K562 (cell line): ENCODE measurements at regions not wholly inside any gene's neighbourhood (a gene's known extent, or its start where the extent isn't known, plus 50 kb on each side); places are given as distances from the start of the nearest gene placed in this dataset.

Source experiments
- ATAC-seq: fragments of 200-7000 bp; cut with Tn5 transposase; 3 replicates; pipeline ENCODE4 v1.9.1; 2020; ENCODE audit warnings: moderate library complexity
- BruUV-seq: library from RNA; stranded (reverse); fragments of 400-500 nt; replicated peaks from 2 replicates; lab custom pipeline; 2021; lab: Mats Ljungman, UMichigan
- CTCF ChIA-PET: fragments of 300-600 bp; formaldehyde crosslinking; extraction: SDS; loops from one replicate; lab custom pipeline; 2021; ENCODE audit warnings: low intra/inter-chr PET ratio; lab: Yijun Ruan, JAX
- POLR2A ChIA-PET: fragments of 300-600, 350-650 bp; sonication (Branson Sonifier 250); formaldehyde crosslinking; extraction: SDS; loops from one replicate; lab custom pipeline; 2021; ENCODE audit warnings: antibody characterized with exemption, inconsistent platforms; lab: Yijun Ruan, JAX
- DNase-seq, 4 experiments: peaks; one replicate each; pipeline versions ENCODE4 v3.0.0 to v3.0.0-alpha.2; 2011 to 2018; ENCODE audit warnings: low spot score in 3 of 4, mixed read lengths in 3 of 4; ENCODE audit errors: extremely low read depth in 1 of 4
- FAIRE-seq: peaks from 2 replicates; lab custom pipeline; 2011; peaks lifted over from hg19 to GRCh38; lab: Jason Lieb, UNC
- H2AFZ ChIP-seq: 2 replicates; pipeline ENCODE4 v1.6.0; 2011; ENCODE audit warnings: low read depth, low read length, control low read depth, inconsistent platforms
- H3K27ac ChIP-seq: fragments of 200-600 bp; 3 replicates; pipeline ENCODE4 v1.8.0; 2011; ENCODE audit warnings: low read depth, mild to moderate bottlenecking, control low read depth, inconsistent platforms, low read length, moderate library complexity, mixed read lengths; ENCODE audit errors: extremely low read depth
- H3K27me3 ChIP-seq, 2 experiments: fragments of 300-600 bp in 1 of 2; 2 replicates in 1 of 2; 3 replicates in 1 of 2; pipeline versions ENCODE4 v1.6.0 to v1.8.0; 2011; ENCODE audit warnings: inconsistent platforms in 2 of 2, low read length in 2 of 2, mild to moderate bottlenecking in 1 of 2, mixed read lengths in 1 of 2, moderate library complexity in 1 of 2; ENCODE audit not compliant: control insufficient read depth in 2 of 2, insufficient read depth in 2 of 2
- H3K36me3 ChIP-seq: fragments of 300-600 bp; 3 replicates; pipeline ENCODE4 v1.8.0; 2011; ENCODE audit warnings: mild to moderate bottlenecking, low read length, inconsistent platforms; ENCODE audit not compliant: control insufficient read depth, insufficient read depth
- H3K4me1 ChIP-seq, 2 experiments: fragments of 200-600 bp in 1 of 2; replicated peaks in 1 of 2; 2 replicates in 1 of 2; 3 replicates in 1 of 2; pipeline versions ENCODE4 v1.5.1 to v1.8.0; 2011; ENCODE audit warnings: inconsistent platforms in 2 of 2, low read length in 2 of 2, mild to moderate bottlenecking in 1 of 2, mixed read lengths in 1 of 2, moderate library complexity in 1 of 2; ENCODE audit not compliant: control insufficient read depth in 2 of 2, insufficient read depth in 2 of 2
- H3K4me2 ChIP-seq: 2 replicates; pipeline ENCODE4 v1.6.1; 2011; ENCODE audit warnings: low read length, control low read depth, inconsistent platforms, mixed read lengths; ENCODE audit not compliant: insufficient read depth
- H3K4me3 ChIP-seq: fragments of 200-600 bp; sonication (generic), shearing (Covaris generic); 2 replicates; pipeline ENCODE4 v1.5.1; 2016; ENCODE audit warnings: control low read depth, inconsistent platforms
- H3K79me2 ChIP-seq: fragments of 200-600 bp; 3 replicates; pipeline ENCODE4 v1.8.0; 2011; ENCODE audit warnings: low read length, inconsistent platforms; ENCODE audit not compliant: control insufficient read depth, insufficient read depth
- H3K9ac ChIP-seq, 2 experiments: 2 replicates each; pipeline versions ENCODE4 v1.6.0 to v1.6.1; 2011; ENCODE audit warnings: low read depth in 2 of 2, low read length in 2 of 2, control low read depth in 1 of 2, inconsistent platforms in 1 of 2, mild to moderate bottlenecking in 1 of 2, mixed read lengths in 1 of 2; ENCODE audit not compliant: insufficient read depth in 1 of 2
- H3K9me1 ChIP-seq: one replicate; pipeline ENCODE4 v1.6.0; 2011; ENCODE audit warnings: inconsistent platforms, mild to moderate bottlenecking, low read length, moderate library complexity; ENCODE audit not compliant: control insufficient read depth, insufficient read depth
- H3K9me3 ChIP-seq: replicated peaks from 2 replicates; pipeline ENCODE4 v1.5.1; 2011; ENCODE audit warnings: low read depth, low read length, inconsistent platforms; ENCODE audit not compliant: control insufficient read depth, insufficient read depth
- H4K20me1 ChIP-seq: replicated peaks from 2 replicates; pipeline ENCODE4 v1.6.1; 2011; ENCODE audit warnings: low read length, inconsistent platforms, mixed read lengths; ENCODE audit not compliant: control insufficient read depth, insufficient read depth
- ESRRA ChIP-seq: fragments of 450-650 bp; IDR thresholded peaks from 2 replicates; pipeline ENCODE4 v1.6.1; 2014; ENCODE audit warnings: low read depth, mild to moderate bottlenecking, moderate library complexity, borderline replicate concordance
- NFATC3 ChIP-seq: fragments of 450-650 bp; IDR thresholded peaks from 2 replicates; pipeline ENCODE4 v1.6.1; 2017; ENCODE audit warnings: mild to moderate bottlenecking
- NUFIP1 ChIP-seq: fragments of 450-650 bp; IDR thresholded peaks from 2 replicates; pipeline ENCODE4 v1.6.1; 2018; ENCODE audit not compliant: partially characterized antibody
- PHTF2 ChIP-seq: fragments of 250-450 bp; sonication (Bioruptor Pico); IDR thresholded peaks from 2 replicates; pipeline ENCODE4 v1.5.0; 2021; ENCODE audit warnings: mild to moderate bottlenecking
- TCF3 ChIP-seq: sonication (generic); formaldehyde crosslinking; IDR thresholded peaks from 2 replicates; pipeline ENCODE4 v1.4.0; 2020; ENCODE audit warnings: mild to moderate bottlenecking, missing genetic modification reagents
- ZBTB8A ChIP-seq: fragments of 450-650 bp; IDR thresholded peaks from 2 replicates; pipeline ENCODE4 v1.6.1; 2018; ENCODE audit warnings: mild to moderate bottlenecking, moderate library complexity; ENCODE audit not compliant: partially characterized antibody
- ZNF23 ChIP-seq: fragments of 250-450 bp; sonication (Bioruptor Pico); IDR thresholded peaks from 2 replicates; pipeline ENCODE4 v1.4.0; 2020; ENCODE audit warnings: mild to moderate bottlenecking
- ZNF253 ChIP-seq: fragments of 250-450 bp; sonication (Bioruptor Pico); conservative IDR thresholded peaks from 2 replicates; pipeline ENCODE4 v1.6.1; 2021; ENCODE audit warnings: mild to moderate bottlenecking
- WGBS: fragments of 100-300 bp; shearing (Covaris generic); methylation state at CpG from one replicate; pipeline ENCODE4 v1.1.6; 2016; ENCODE audit warnings: low coverage, mixed read lengths; ENCODE audit not compliant: insufficient coverage; ENCODE audit errors: missing lambda C conversion rate; 5-methylcytosine and 5-hydroxymethylcytosine counted together
- in situ Hi-C: fragments of 300-500 bp; cut with MboI; formaldehyde crosslinking; loops from 4 replicates; pipeline ENCODE4 v1.15.0; 2018; ENCODE audit warnings: inconsistent platforms, mixed read lengths
- intact Hi-C: fragments of 100-400 bp; cut with micrococcal nuclease; formaldehyde crosslinking; loops from 2 replicates; pipeline ENCODE4 v1.14.2; 2022
- TF ChIP-seq, protein P1 (sequence below): IDR thresholded peaks from 2 replicates; pipeline ENCODE4 v1.6.1; 2011; ENCODE audit warnings: borderline replicate concordance, low read depth, mild to moderate bottlenecking, moderate library complexity, low read length; ENCODE audit not compliant: insufficient read depth, poor library complexity, severe bottlenecking
- TF ChIP-seq, protein P2 (sequence below): fragments of 450-650 bp; IDR thresholded peaks from one replicate; pipeline ENCODE4 v1.6.1; 2018; ENCODE audit warnings: mild to moderate bottlenecking, moderate library complexity; ENCODE audit not compliant: partially characterized antibody
- TF ChIP-seq, protein P3 (sequence below): sonication (generic); formaldehyde crosslinking; IDR thresholded peaks from 2 replicates; pipeline ENCODE4 v1.8.1; 2022; ENCODE audit warnings: missing genetic modification reagents
- TF ChIP-seq, protein P4 (sequence below): fragments of 250-450 bp; sonication (Bioruptor Pico); IDR thresholded peaks from 2 replicates; pipeline ENCODE4 v1.4.0; 2020

DNA sequence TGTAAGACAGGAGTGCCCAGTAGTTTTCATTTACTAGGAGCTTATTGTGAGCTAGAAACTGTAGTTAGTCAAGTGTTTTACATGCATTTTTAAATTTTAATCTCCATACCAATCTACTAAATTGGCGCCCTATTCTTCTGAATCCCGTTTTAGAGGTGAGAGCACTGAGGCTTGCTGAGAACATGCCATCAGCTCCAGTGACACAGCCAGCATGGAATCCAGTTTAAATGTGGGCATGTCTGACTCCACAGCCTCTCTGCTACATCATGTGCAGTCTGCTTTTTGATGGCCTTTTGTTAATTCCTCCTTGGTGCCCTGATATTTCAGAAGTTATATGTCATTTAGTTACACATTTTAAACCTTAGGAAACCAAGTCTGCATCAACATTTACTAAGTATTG is 325.4 kb downstream of the DLEU7 start (continued):
- TF ChIP-seq, protein P1, sequence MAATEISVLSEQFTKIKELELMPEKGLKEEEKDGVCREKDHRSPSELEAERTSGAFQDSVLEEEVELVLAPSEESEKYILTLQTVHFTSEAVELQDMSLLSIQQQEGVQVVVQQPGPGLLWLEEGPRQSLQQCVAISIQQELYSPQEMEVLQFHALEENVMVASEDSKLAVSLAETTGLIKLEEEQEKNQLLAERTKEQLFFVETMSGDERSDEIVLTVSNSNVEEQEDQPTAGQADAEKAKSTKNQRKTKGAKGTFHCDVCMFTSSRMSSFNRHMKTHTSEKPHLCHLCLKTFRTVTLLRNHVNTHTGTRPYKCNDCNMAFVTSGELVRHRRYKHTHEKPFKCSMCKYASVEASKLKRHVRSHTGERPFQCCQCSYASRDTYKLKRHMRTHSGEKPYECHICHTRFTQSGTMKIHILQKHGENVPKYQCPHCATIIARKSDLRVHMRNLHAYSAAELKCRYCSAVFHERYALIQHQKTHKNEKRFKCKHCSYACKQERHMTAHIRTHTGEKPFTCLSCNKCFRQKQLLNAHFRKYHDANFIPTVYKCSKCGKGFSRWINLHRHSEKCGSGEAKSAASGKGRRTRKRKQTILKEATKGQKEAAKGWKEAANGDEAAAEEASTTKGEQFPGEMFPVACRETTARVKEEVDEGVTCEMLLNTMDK = no peak

- intact Hi-C loops (no loop called here), in situ Hi-C loops (no loop called here)
- Histone ChIP-seq H3K36me3 (no peaks in the 10 kb centered on the region), H3K4me2 (no peak overlapping the region), H2AFZ (no peak overlapping the region), H3K4me1 (no peaks in the 10 kb centered on the region; a peak in 1 of 5 replicates), H3K79me2 (no peaks in the 10 kb centered on the region), H3K4me3 (no peak overlapping the region), H3K9ac (no peak overlapping the region), H3K9me3 (no peaks in the 10 kb centered on the region), H3K27me3 (no peaks in the 10 kb centered on the region), H3K27ac (no peak overlapping the region), H4K20me1 (no peaks in the 10 kb centered on the region), H3K9me1 (no peaks in the 10 kb centered on the region)
- POLR2A ChIA-PET = interaction anchor here (0.6 kb wide), 1 partner anchor 58 kb away, joined by 3 read pairs; no protein-coding TSS in a partner anchor
- DNase-seq (no peak), ATAC-seq (no peak), FAIRE-seq (no peak)
- 66% methylated on average over 8 of the region's 8 CpGs for WGBS
- CTCF ChIA-PET = no interaction called here
- no TSS peak for BruUV-seq
- TF ChIP-seq NUFIP1 = no peak
- TF ChIP-seq, protein P2, sequence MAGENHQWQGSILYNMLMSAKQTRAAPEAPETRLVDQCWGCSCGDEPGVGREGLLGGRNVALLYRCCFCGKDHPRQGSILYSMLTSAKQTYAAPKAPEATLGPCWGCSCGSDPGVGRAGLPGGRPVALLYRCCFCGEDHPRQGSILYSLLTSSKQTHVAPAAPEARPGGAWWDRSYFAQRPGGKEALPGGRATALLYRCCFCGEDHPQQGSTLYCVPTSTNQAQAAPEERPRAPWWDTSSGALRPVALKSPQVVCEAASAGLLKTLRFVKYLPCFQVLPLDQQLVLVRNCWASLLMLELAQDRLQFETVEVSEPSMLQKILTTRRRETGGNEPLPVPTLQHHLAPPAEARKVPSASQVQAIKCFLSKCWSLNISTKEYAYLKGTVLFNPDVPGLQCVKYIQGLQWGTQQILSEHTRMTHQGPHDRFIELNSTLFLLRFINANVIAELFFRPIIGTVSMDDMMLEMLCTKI = no peak
- no peak for TF ChIP-seq ESRRA
- TF ChIP-seq NFATC3 = no peak
- no peak for TF ChIP-seq PHTF2 (CRISPR knock-in tag)
- no peak for TF ChIP-seq TCF3 (CRISPR knock-in tag)
- no peak for TF ChIP-seq ZBTB8A
- no peak for TF ChIP-seq ZNF253 (CRISPR knock-in tag)
- TF ChIP-seq, protein P3, sequence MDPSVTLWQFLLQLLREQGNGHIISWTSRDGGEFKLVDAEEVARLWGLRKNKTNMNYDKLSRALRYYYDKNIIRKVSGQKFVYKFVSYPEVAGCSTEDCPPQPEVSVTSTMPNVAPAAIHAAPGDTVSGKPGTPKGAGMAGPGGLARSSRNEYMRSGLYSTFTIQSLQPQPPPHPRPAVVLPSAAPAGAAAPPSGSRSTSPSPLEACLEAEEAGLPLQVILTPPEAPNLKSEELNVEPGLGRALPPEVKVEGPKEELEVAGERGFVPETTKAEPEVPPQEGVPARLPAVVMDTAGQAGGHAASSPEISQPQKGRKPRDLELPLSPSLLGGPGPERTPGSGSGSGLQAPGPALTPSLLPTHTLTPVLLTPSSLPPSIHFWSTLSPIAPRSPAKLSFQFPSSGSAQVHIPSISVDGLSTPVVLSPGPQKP = no peak
- TF ChIP-seq, protein P4, sequence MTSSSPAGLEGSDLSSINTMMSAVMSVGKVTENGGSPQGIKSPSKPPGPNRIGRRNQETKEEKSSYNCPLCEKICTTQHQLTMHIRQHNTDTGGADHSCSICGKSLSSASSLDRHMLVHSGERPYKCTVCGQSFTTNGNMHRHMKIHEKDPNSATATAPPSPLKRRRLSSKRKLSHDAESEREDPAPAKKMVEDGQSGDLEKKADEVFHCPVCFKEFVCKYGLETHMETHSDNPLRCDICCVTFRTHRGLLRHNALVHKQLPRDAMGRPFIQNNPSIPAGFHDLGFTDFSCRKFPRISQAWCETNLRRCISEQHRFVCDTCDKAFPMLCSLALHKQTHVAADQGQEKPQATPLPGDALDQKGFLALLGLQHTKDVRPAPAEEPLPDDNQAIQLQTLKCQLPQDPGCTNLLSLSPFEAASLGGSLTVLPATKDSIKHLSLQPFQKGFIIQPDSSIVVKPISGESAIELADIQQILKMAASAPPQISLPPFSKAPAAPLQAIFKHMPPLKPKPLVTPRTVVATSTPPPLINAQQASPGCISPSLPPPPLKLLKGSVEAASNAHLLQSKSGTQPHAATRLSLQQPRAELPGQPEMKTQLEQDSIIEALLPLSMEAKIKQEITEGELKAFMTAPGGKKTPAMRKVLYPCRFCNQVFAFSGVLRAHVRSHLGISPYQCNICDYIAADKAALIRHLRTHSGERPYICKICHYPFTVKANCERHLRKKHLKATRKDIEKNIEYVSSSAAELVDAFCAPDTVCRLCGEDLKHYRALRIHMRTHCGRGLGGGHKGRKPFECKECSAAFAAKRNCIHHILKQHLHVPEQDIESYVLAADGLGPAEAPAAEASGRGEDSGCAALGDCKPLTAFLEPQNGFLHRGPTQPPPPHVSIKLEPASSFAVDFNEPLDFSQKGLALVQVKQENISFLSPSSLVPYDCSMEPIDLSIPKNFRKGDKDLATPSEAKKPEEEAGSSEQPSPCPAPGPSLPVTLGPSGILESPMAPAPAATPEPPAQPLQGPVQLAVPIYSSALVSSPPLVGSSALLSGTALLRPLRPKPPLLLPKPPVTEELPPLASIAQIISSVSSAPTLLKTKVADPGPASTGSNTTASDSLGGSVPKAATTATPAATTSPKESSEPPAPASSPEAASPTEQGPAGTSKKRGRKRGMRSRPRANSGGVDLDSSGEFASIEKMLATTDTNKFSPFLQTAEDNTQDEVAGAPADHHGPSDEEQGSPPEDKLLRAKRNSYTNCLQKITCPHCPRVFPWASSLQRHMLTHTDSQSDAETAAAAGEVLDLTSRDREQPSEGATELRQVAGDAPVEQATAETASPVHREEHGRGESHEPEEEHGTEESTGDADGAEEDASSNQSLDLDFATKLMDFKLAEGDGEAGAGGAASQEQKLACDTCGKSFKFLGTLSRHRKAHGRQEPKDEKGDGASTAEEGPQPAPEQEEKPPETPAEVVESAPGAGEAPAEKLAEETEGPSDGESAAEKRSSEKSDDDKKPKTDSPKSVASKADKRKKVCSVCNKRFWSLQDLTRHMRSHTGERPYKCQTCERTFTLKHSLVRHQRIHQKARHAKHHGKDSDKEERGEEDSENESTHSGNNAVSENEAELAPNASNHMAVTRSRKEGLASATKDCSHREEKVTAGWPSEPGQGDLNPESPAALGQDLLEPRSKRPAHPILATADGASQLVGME (CRISPR knock-in tag) = no peak
- TF ChIP-seq ZNF23 = no peak
Measured at GRCh38 chr13:50518781-50519201, 324.7 kb downstream of the DLEU7 start.
